ENCODE measurements at regions not wholly inside any gene's neighbourhood (a gene's known extent, or its start where the extent isn't known, plus 50 kb on each side); places are given as distances from the start of the nearest gene placed in this dataset.
"Not testable (repeated sequence)": the region's sequence is repeated elsewhere in the genome, so short reads cannot be mapped to it uniquely, and the experiment has no call there.

GRCh38 chr3:153809097-153809496 lies 312.1 kb upstream of the ARHGEF26 start:
- H3K4me3 ChIP-seq (ENCODE audit: low read depth, low read length), result no peak overlapping the region
- no peak overlapping the region for H3K4me2 ChIP-seq (ENCODE audit: low read length)
- H3K36me3 ChIP-seq (ENCODE audit: control insufficient read depth, insufficient read depth, low read length), result no peaks in the 10 kb centered on the region
- H3K27ac ChIP-seq, result no peak overlapping the region
- H3K79me2 ChIP-seq, result no peaks in the 10 kb centered on the region
- no peaks in the 10 kb centered on the region for H3K9me3 ChIP-seq (ENCODE audit: control insufficient read depth, low read length)
- no peaks in the 10 kb centered on the region for H3K27me3 ChIP-seq (ENCODE audit: control insufficient read depth, insufficient read depth, low read length)
- H3K9ac ChIP-seq, result no peak overlapping the region
- TF ChIP-seq CTCF (IDR thresholded peaks at IDR 0.05), result no peak
- no peak overlapping the region for H2AFZ ChIP-seq
- H3K4me1 ChIP-seq, result no peaks in the 10 kb centered on the region

GRCh38 chr3:153818338-153818737 lies 302.9 kb upstream of the ARHGEF26 start:
- TF ChIP-seq CTCF (IDR thresholded peaks at IDR 0.05), result no peak
- H3K9me3 ChIP-seq (ENCODE audit: control insufficient read depth, low read length), result no peaks in the 10 kb centered on the region
- no peak overlapping the region for H3K27ac ChIP-seq
- no peaks in the 10 kb centered on the region for H3K4me1 ChIP-seq
- H2AFZ ChIP-seq, result no peak overlapping the region
- H3K79me2 ChIP-seq, result no peaks in the 10 kb centered on the region
- H3K4me3 ChIP-seq (ENCODE audit: low read depth, low read length), result no peak overlapping the region
- H3K9ac ChIP-seq, result no peak overlapping the region
- no peaks in the 10 kb centered on the region for H3K27me3 ChIP-seq (ENCODE audit: control insufficient read depth, insufficient read depth, low read length)
- no peak overlapping the region for H3K4me2 ChIP-seq (ENCODE audit: low read length)
- no peaks in the 10 kb centered on the region for H3K36me3 ChIP-seq (ENCODE audit: control insufficient read depth, insufficient read depth, low read length)

GRCh38 chr3:153820035-153820434 lies 301.2 kb upstream of the ARHGEF26 start:
- no peak overlapping the region for H2AFZ ChIP-seq
- no peaks in the 10 kb centered on the region for H3K4me1 ChIP-seq
- H3K36me3 ChIP-seq (ENCODE audit: control insufficient read depth, insufficient read depth, low read length), result no peaks in the 10 kb centered on the region
- H3K9me3 ChIP-seq (ENCODE audit: control insufficient read depth, low read length), result no peaks in the 10 kb centered on the region
- no peak overlapping the region for H3K9ac ChIP-seq
- H3K27ac ChIP-seq, result no peak overlapping the region
- no peak for TF ChIP-seq CTCF (IDR thresholded peaks at IDR 0.05)
- no peak overlapping the region for H3K4me2 ChIP-seq (ENCODE audit: low read length)
- no peak overlapping the region for H3K4me3 ChIP-seq (ENCODE audit: low read depth, low read length)
- H3K27me3 ChIP-seq (ENCODE audit: control insufficient read depth, insufficient read depth, low read length), result no peaks in the 10 kb centered on the region
- no peaks in the 10 kb centered on the region for H3K79me2 ChIP-seq

GRCh38 chr3:153828346-153828745 lies 292.8 kb upstream of the ARHGEF26 start:
- not testable (repeated sequence) for H2AFZ ChIP-seq; H3K4me2 ChIP-seq (ENCODE audit: low read length); H3K4me1 ChIP-seq; H3K4me3 ChIP-seq (ENCODE audit: low read depth, low read length); H3K9me3 ChIP-seq (ENCODE audit: control insufficient read depth, low read length); H3K79me2 ChIP-seq; H3K36me3 ChIP-seq (ENCODE audit: control insufficient read depth, insufficient read depth, low read length); H3K27me3 ChIP-seq (ENCODE audit: control insufficient read depth, insufficient read depth, low read length); H3K27ac ChIP-seq; H3K9ac ChIP-seq

- Histone ChIP-seq H3K27me3 (ENCODE audit: control insufficient read depth, insufficient read depth, low read length) (no peaks in the 10 kb centered on the region), H3K4me1 (no peaks in the 10 kb centered on the region), H3K36me3 (ENCODE audit: control insufficient read depth, insufficient read depth, low read length) (no peaks in the 10 kb centered on the region), H3K79me2 (no peaks in the 10 kb centered on the region), H3K27ac (no peak overlapping the region), H3K9ac (no peak overlapping the region), H2AFZ (no peak overlapping the region), H3K9me3 (ENCODE audit: control insufficient read depth, low read length) (no peaks in the 10 kb centered on the region), H3K4me3 (ENCODE audit: low read depth, low read length) (no peak overlapping the region), H3K4me2 (ENCODE audit: low read length) (no peak overlapping the region)
- no peak for TF ChIP-seq CTCF (IDR thresholded peaks at IDR 0.05)
Observed at GRCh38 chr3:153829606-153830170, 291.5 kb upstream of the ARHGEF26 start.

All from parathyroid adenoma (tissue), 2 donors.